Epithelial cell of proximal tubule (primary cell): ENCODE measurements at regions not wholly inside any gene's neighbourhood (a gene's known extent, or its start where the extent isn't known, plus 50 kb on each side); places are given as distances from the start of the nearest gene placed in this dataset.

ENCODE experiments used
- DNase-seq: peaks from one replicate; pipeline ENCODE4 v3.0.0-alpha.2; 2011; ENCODE audit warnings: low read depth
- H3K4me3 ChIP-seq: 2 replicates; pipeline ENCODE4 v1.5.1; 2011; ENCODE audit warnings: low read depth, mild to moderate bottlenecking, low read length
- TF ChIP-seq, protein P1 (sequence below): conservative IDR thresholded peaks from 2 replicates; pipeline ENCODE4 v1.5.1; 2012; ENCODE audit warnings: low read depth, mild to moderate bottlenecking, low read length

GRCh38 chr13:74229242-74229641 lies 95.0 kb upstream of the KLF12 start:
- TF ChIP-seq, protein P1, sequence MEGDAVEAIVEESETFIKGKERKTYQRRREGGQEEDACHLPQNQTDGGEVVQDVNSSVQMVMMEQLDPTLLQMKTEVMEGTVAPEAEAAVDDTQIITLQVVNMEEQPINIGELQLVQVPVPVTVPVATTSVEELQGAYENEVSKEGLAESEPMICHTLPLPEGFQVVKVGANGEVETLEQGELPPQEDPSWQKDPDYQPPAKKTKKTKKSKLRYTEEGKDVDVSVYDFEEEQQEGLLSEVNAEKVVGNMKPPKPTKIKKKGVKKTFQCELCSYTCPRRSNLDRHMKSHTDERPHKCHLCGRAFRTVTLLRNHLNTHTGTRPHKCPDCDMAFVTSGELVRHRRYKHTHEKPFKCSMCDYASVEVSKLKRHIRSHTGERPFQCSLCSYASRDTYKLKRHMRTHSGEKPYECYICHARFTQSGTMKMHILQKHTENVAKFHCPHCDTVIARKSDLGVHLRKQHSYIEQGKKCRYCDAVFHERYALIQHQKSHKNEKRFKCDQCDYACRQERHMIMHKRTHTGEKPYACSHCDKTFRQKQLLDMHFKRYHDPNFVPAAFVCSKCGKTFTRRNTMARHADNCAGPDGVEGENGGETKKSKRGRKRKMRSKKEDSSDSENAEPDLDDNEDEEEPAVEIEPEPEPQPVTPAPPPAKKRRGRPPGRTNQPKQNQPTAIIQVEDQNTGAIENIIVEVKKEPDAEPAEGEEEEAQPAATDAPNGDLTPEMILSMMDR = no peak

GRCh38 chr13:74227476-74228158 lies 93.4 kb upstream of the KLF12 start:
- DNase-seq = no peak
- no peak overlapping the region for H3K4me3 ChIP-seq
- TF ChIP-seq, protein P1 = no peak

More at GRCh38 chr13:74229242-74229641, 95.0 kb upstream of the KLF12 start:
- DNase-seq = no peak
- no peak overlapping the region for H3K4me3 ChIP-seq

GRCh38 chr13:74226791-74227475 lies 92.7 kb upstream of the KLF12 start:
- TF ChIP-seq, protein P1 = no peak
- DNase-seq = no peak

GRCh38 chr13:74221752-74222151 lies 87.5 kb upstream of the KLF12 start:
- H3K4me3 ChIP-seq = no peak overlapping the region
- TF ChIP-seq, protein P1 = no peak
- no peak for DNase-seq

More at GRCh38 chr13:74226791-74227475, 92.7 kb upstream of the KLF12 start:
- no peak overlapping the region for H3K4me3 ChIP-seq

GRCh38 chr13:74219566-74219965 lies 85.4 kb upstream of the KLF12 start:
- no peak for DNase-seq
- no peak overlapping the region for H3K4me3 ChIP-seq
- TF ChIP-seq, protein P1 = no peak

DNA sequence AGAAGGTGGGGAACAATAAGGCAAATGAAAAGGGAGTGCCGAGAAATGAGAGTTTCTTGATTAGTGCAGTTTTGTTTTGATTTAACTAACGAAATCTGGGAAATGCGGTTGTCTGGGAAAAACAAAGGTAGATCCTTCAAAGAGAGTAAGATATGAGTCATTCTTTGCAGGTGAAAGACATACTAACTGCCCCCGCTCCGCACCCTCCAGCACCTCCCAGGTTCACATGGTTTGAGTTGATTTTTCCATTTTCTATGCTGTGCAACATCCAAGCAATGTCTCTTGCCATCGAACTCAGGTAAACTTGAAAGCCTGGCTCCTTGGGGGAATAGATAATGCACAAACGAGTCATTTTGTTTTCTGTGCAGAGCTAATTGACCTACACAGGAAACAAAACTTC lies 84.1 kb upstream of the KLF12 start:
- no peak overlapping the region for H3K4me3 ChIP-seq
- TF ChIP-seq, protein P1 = no peak
- DNase-seq = no peak
